ENCODE measurements at regions not wholly inside any gene's neighbourhood (a gene's known extent, or its start where the extent isn't known, plus 50 kb on each side); places are given as distances from the start of the nearest gene placed in this dataset.

DNA sequence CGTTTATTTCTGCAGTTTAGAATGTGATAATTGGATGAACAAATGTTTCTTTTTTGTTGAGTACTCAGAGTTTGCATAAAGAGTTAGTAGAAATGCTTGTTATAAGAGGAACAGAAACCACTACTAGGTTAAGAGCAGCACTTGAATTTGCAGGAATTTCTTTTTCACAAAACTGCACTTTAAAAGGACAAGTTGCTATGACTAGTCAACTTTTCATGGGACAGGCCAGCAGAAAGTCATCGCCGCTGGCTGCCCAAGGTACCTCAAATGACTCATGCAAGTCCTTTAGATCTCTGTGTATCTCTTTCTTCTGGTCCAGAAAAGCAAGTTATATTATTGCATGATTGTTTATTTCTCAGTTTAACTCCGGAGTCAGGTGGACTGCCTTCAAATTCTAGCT is 97.3 kb upstream of the HMHB1 start:
- no peak for TF ChIP-seq ZNF423 (CRISPR knock-in tag; IDR thresholded peaks at IDR 0.05)
- no peak for TF ChIP-seq JUN (CRISPR knock-in tag; IDR thresholded peaks at IDR 0.05)
- no peak for TF ChIP-seq CTCF (IDR thresholded peaks at IDR 0.05)
- no peak for TF ChIP-seq ZNF317 (CRISPR knock-in tag; IDR thresholded peaks at IDR 0.05; ENCODE audit: borderline replicate concordance, low read depth)
- TF ChIP-seq, protein P1, sequence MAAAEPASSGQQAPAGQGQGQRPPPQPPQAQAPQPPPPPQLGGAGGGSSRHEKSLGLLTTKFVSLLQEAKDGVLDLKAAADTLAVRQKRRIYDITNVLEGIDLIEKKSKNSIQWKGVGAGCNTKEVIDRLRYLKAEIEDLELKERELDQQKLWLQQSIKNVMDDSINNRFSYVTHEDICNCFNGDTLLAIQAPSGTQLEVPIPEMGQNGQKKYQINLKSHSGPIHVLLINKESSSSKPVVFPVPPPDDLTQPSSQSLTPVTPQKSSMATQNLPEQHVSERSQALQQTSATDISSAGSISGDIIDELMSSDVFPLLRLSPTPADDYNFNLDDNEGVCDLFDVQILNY (CRISPR knock-in tag; IDR thresholded peaks at IDR 0.05): no peak
- no peak for TF ChIP-seq TCF7 (CRISPR knock-in tag; IDR thresholded peaks at IDR 0.05; ENCODE audit: low read depth)
